ENCODE measurements at regions not wholly inside any gene's neighbourhood (a gene's known extent, or its start where the extent isn't known, plus 50 kb on each side); places are given as distances from the start of the nearest gene placed in this dataset.

DNA sequence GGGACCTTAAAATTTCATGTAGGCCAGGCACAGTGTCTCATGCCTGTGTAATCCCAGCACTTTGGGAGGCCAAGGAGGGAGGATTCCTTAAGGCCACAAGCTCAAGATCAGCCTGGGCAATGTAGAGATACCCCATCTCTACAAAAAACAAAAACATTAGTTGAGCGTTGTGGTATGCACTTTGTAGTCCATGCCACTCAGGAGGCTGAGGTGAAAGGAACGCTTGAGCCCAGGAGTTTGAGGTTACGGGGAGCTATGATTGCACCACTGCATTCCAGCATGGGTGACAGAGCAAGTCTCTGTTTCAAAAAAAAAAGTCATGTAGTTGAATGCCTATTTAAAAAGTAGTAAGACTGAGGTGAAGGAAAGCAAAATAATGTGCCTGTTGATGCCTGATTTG, 83.5 kb downstream of the TTC6 start:
- POLR2A ChIA-PET, result interaction anchor here (0.9 to 1.3 kb wide), 3 partner anchors 84 to 187 kb away, joined by 3 to 4 read pairs (median 3); partner anchors contain the start of genes FOXA1 and TTC6
- H3K79me2 ChIP-seq (ENCODE audit: insufficient read depth, low read length), result no peaks in the 10 kb centered on the region
- FAIRE-seq, result no peak
- no TSS peak for BruUV-seq (replicated peaks)
- no peak overlapping the region for H3K9ac ChIP-seq (ENCODE audit: insufficient read depth, low read depth, low read length)
- in situ Hi-C loops (cut with HindIII; ENCODE audit: extremely low pct_ligation_motif_present, low pct_unique_long_range_greater_than_20kb), result no loop called here
- H3K27me3 ChIP-seq (ENCODE audit: control insufficient read depth in 1 of 2, insufficient read depth in 2 of 2, low read length in 2 of 2), result no peaks in the 10 kb centered on the region
- WGBS (ENCODE audit: low lambda C conversion rate), result 56% methylated on average over 3 of the region's 3 CpGs
- peaks cover 8% of the 10 kb centered on the region for H3K4me1 ChIP-seq (ENCODE audit: insufficient read depth, low read length)
- DNase-seq (ENCODE audit: low spot score), result peak; percentile 77
- CTCF ChIA-PET (ENCODE audit: low intra/inter-chr PET ratio, low total read pairs), result no interaction called here
- H3K4me3 ChIP-seq (replicated peaks in 1 of 3; ENCODE audit: insufficient read depth in 1 of 3, low read depth in 2 of 3, low read length in 3 of 3), result no peak overlapping the region
- no peak overlapping the region for H2AFZ ChIP-seq (ENCODE audit: low read length)
- no peak overlapping the region for H3K4me2 ChIP-seq (ENCODE audit: low read depth, low read length)
- H4K20me1 ChIP-seq (ENCODE audit: insufficient read depth, low read length), result no peaks in the 10 kb centered on the region
- H3K9me3 ChIP-seq (ENCODE audit: low read length), result no peaks in the 10 kb centered on the region
- peaks cover 2 to 5% of the 10 kb centered on the region in 2 experiments; a peak in 3 of 5 replicates for H3K36me3 ChIP-seq (replicated peaks in 1 of 2; ENCODE audit: control insufficient read depth in 1 of 2, insufficient read depth in 2 of 2, low read length in 2 of 2)
- no peak overlapping the region for H3K27ac ChIP-seq (ENCODE audit: extremely low read length, insufficient read depth, low read length)
- intact Hi-C loops (cut with micrococcal nuclease; ENCODE audit: unreplicated experiment), result loop anchor here (10.0 kb wide), 1 partner anchor 666 kb away; no protein-coding TSS in a partner anchor
- ATAC-seq, result peak; percentile 93
- TF ChIP-seq PRDM4 (CRISPR knock-in tag; IDR thresholded peaks at IDR 0.05; ENCODE audit: borderline replicate concordance) (no peak), ZNF3 (CRISPR knock-in tag; IDR thresholded peaks at IDR 0.05) (peak; percentile 86; the same call in 1 of the 2 replicates), ZNF562 (CRISPR knock-in tag; IDR thresholded peaks at IDR 0.05; ENCODE audit: borderline replicate concordance) (no peak), ZNF33B (CRISPR knock-in tag; IDR thresholded peaks at IDR 0.05) (no peak), ZFY (CRISPR knock-in tag; IDR thresholded peaks at IDR 0.05) (no peak), ZFP62 (CRISPR knock-in tag; IDR thresholded peaks at IDR 0.05) (no peak), KMT2A (CRISPR knock-in tag; IDR thresholded peaks at IDR 0.05) (no peak), KDM6A (CRISPR knock-in tag; IDR thresholded peaks at IDR 0.05; ENCODE audit: low read depth) (no peak), ZNF18 (CRISPR knock-in tag; IDR thresholded peaks at IDR 0.05; ENCODE audit: insufficient replicate concordance) (no peak), ZNF660 (CRISPR knock-in tag; IDR thresholded peaks at IDR 0.05; ENCODE audit: borderline replicate concordance, low read depth) (no peak), ZNF317 (CRISPR knock-in tag; IDR thresholded peaks at IDR 0.05) (no peak), ZNF883 (CRISPR knock-in tag; IDR thresholded peaks at IDR 0.05; ENCODE audit: not compliant biosample characterization) (no peak), REPIN1 (CRISPR knock-in tag; IDR thresholded peaks at IDR 0.05; ENCODE audit: borderline replicate concordance, low read depth) (no peak), ZNF614 (CRISPR knock-in tag; IDR thresholded peaks at IDR 0.05; ENCODE audit: borderline replicate concordance) (no peak), ZNF225 (CRISPR knock-in tag; IDR thresholded peaks at IDR 0.05) (no peak), ZMYM4 (CRISPR knock-in tag; IDR thresholded peaks at IDR 0.05) (peak; percentile 47; the same call in 1 of the 2 replicates)
- TF ChIP-seq, protein P1, sequence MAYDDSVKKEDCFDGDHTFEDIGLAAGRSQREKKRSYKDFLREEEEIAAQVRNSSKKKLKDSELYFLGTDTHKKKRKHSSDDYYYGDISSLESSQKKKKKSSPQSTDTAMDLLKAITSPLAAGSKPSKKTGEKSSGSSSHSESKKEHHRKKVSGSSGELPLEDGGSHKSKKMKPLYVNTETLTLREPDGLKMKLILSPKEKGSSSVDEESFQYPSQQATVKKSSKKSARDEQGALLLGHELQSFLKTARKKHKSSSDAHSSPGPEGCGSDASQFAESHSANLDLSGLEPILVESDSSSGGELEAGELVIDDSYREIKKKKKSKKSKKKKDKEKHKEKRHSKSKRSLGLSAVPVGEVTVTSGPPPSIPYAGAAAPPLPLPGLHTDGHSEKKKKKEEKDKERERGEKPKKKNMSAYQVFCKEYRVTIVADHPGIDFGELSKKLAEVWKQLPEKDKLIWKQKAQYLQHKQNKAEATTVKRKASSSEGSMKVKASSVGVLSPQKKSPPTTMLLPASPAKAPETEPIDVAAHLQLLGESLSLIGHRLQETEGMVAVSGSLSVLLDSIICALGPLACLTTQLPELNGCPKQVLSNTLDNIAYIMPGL (CRISPR knock-in tag; IDR thresholded peaks at IDR 0.05; ENCODE audit: borderline replicate concordance in 1 of 2, low read depth in 1 of 2), result no peak
